Tongue (tissue), 1 donor: ENCODE measurements at regions not wholly inside any gene's neighbourhood (a gene's known extent, or its start where the extent isn't known, plus 50 kb on each side); places are given as distances from the start of the nearest gene placed in this dataset.

ENCODE experiments used
- DNase-seq: peaks from one replicate; pipeline ENCODE4 v3.0.0-alpha.2; 2015

GRCh38 chr2:59312967-59313940, 1072.1 kb upstream of the FANCL start:
- DNase-seq = no peak

- no peak for DNase-seq
Measured at GRCh38 chr2:59312029-59312428, 1070.9 kb upstream of the FANCL start.

- DNase-seq = no peak
Measured at GRCh38 chr2:59308108-59308507, 1067.0 kb upstream of the FANCL start.

- no peak for DNase-seq
Measured at GRCh38 chr2:59307196-59307595, 1066.1 kb upstream of the FANCL start.

GRCh38 chr2:59303272-59303671, 1062.1 kb upstream of the FANCL start:
- DNase-seq = no peak

- DNase-seq = no peak
Measured at GRCh38 chr2:59302683-59303082, 1061.6 kb upstream of the FANCL start.

GRCh38 chr2:59301466-59302402, 1060.6 kb upstream of the FANCL start:
- DNase-seq = peak; percentile 94

- DNase-seq = peak; percentile 18
Measured at GRCh38 chr2:59297816-59298215, 1056.7 kb upstream of the FANCL start.

GRCh38 chr2:59296279-59296678, 1055.2 kb upstream of the FANCL start:
- DNase-seq = peak; percentile 24

- peak; percentile 5 for DNase-seq
Measured at GRCh38 chr2:59295524-59296162, 1054.5 kb upstream of the FANCL start.

- DNase-seq = no peak
Measured at GRCh38 chr2:59288771-59289170, 1047.6 kb upstream of the FANCL start.

GRCh38 chr2:59282374-59283057, 1041.4 kb upstream of the FANCL start:
- DNase-seq = no peak

- DNase-seq = no peak
Measured at GRCh38 chr2:59277671-59278070, 1036.5 kb upstream of the FANCL start.

- no peak for DNase-seq
Measured at GRCh38 chr2:59276917-59277316, 1035.8 kb upstream of the FANCL start.

GRCh38 chr2:59276033-59276432, 1034.9 kb upstream of the FANCL start:
- no peak for DNase-seq

GRCh38 chr2:59266453-59266852, 1025.3 kb upstream of the FANCL start:
- no peak for DNase-seq

GRCh38 chr2:59259913-59260312, 1018.8 kb upstream of the FANCL start:
- no peak for DNase-seq

GRCh38 chr2:59256290-59256689, 1015.2 kb upstream of the FANCL start:
- no peak for DNase-seq

GRCh38 chr2:59254279-59254678, 1013.2 kb upstream of the FANCL start:
- DNase-seq = no peak

- DNase-seq = no peak
Measured at GRCh38 chr2:59250307-59250677, 1009.2 kb upstream of the FANCL start.

- DNase-seq = peak; percentile 16
Measured at GRCh38 chr2:59249441-59250306, 1008.5 kb upstream of the FANCL start.
